ENCODE measurements at regions not wholly inside any gene's neighbourhood (a gene's known extent, or its start where the extent isn't known, plus 50 kb on each side); places are given as distances from the start of the nearest gene placed in this dataset.

- no peak for TF ChIP-seq CTCF (IDR thresholded peaks at IDR 0.05; ENCODE audit: low read length)
- TF ChIP-seq EZH2 (IDR thresholded peaks at IDR 0.05; ENCODE audit: borderline replicate concordance, low read length): no peak
These were observed 132.8 kb downstream of the DCLK3 start for GRCh38 chr3:36631549-36631948.
